Mesodermal cell (in vitro differentiated cells): ENCODE measurements at regions not wholly inside any gene's neighbourhood (a gene's known extent, or its start where the extent isn't known, plus 50 kb on each side); places are given as distances from the start of the nearest gene placed in this dataset.

Experiments
- H3K27ac ChIP-seq: 2 replicates; pipeline ENCODE4 v1.7.0; 2013; ENCODE audit warnings: mild to moderate bottlenecking, low read depth, low read length, moderate library complexity; ENCODE audit not compliant: severe bottlenecking
- H3K36me3 ChIP-seq: 2 replicates; pipeline ENCODE4 v1.7.1; 2013; ENCODE audit warnings: mild to moderate bottlenecking, low read length, moderate library complexity; ENCODE audit not compliant: control insufficient read depth, insufficient read depth
- H3K4me1 ChIP-seq: one replicate; pipeline ENCODE4 v1.7.1; 2013; ENCODE audit warnings: mild to moderate bottlenecking, low read length; ENCODE audit not compliant: insufficient read depth, control insufficient read depth, poor library complexity, severe bottlenecking
- H3K4me3 ChIP-seq: 2 replicates; pipeline ENCODE4 v1.7.0; 2013; ENCODE audit warnings: low read length, control low read depth, mild to moderate bottlenecking; ENCODE audit not compliant: insufficient read depth, poor library complexity, severe bottlenecking; ENCODE audit errors: extremely low read depth
- H3K9me3 ChIP-seq: 2 replicates; pipeline ENCODE4 v1.7.1; 2013; ENCODE audit warnings: mild to moderate bottlenecking, low read length, moderate library complexity; ENCODE audit not compliant: control insufficient read depth
- WGBS, 2 experiments: methylation state at CpG; one replicate each; pipeline ENCODE4 v1.1.5; 2013; ENCODE audit warnings: missing lambda C conversion rate in 2 of 2; ENCODE audit not compliant: insufficient coverage in 2 of 2; 5-methylcytosine and 5-hydroxymethylcytosine counted together

DNA sequence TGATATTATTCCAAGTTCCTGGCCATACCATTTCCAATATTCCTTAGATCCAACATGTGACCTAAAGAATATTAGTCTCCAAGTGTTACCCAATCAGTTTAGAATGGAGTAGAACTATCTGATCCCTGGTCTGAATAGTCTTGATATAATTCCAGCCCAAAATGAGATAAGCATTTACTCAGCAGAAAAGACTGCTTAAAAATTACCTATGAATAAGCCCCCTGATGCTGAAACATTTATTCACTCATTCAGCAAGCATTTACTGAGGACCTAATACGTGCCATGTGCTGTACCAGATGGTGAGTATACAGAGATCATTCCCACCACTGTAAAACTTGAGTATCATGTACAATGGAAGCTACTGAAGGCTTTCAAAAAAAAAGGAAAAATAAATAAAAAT is 157.0 kb downstream of the FAM114A2 start:
- Histone ChIP-seq H3K36me3 (no peaks in the 10 kb centered on the region), H3K27ac (no peak overlapping the region), H3K4me1 (peaks cover 15% of the 10 kb centered on the region), H3K9me3 (no peaks in the 10 kb centered on the region), H3K4me3 (no peak overlapping the region)
- WGBS, 2 experiments = 83% methylated on average over 1 of the region's 1 CpG; no CpG with 5 or more reads in 1 of the 2 experiments

DNA sequence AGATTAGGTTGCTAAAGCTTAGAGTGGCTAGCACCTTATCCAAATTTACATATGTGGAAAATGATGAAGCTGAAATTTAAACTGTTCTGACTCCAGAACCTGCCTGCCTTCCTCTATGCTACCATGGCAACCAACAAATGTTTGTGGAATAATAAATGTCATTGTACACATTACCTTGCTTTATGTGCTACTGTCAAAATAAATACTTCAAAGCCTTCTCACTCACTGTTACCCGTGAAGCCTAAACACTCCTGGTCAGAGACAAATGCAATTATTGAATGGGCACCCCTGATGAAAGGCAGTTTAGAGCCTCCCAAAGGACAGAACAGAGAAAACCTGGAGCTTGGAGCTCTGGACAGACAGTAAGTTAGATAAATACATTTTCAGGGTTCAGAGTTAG is 158.6 kb downstream of the FAM114A2 start:
- peaks cover 8% of the 10 kb centered on the region for H3K4me1 ChIP-seq
- H3K27ac ChIP-seq = no peak overlapping the region
- H3K4me3 ChIP-seq = no peak overlapping the region
- no peaks in the 10 kb centered on the region for H3K9me3 ChIP-seq
- 57 to 100% methylated on average over 1 of the region's 1 CpG for WGBS, 2 experiments
- no peaks in the 10 kb centered on the region for H3K36me3 ChIP-seq

- Histone ChIP-seq H3K36me3 (no peaks in the 10 kb centered on the region), H3K27ac (no peak overlapping the region), H3K4me3 (no peak overlapping the region), H3K9me3 (no peaks in the 10 kb centered on the region), H3K4me1 (peaks cover 8% of the 10 kb centered on the region)
Measured at GRCh38 chr5:153879596-153879995, 159.1 kb downstream of the FAM114A2 start.

DNA sequence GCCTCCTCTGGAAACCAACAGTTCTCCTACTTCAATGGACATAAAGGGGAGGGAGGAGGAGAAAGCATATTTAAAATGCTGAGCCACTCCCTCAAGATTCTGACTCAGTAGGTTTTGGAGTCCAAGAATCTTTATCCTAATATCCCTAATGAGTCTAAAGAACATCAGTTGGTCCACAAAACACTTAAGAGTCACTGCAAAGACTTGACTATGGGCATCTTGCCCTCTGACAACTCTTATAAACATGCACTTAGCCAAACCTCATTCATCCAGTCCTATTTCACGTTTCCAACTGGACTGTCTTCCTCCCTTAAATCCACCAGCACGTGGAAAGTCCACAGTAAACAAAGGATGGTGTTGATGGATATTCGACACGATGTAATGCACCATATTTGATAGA is 172.5 kb downstream of the FAM114A2 start:
- Histone ChIP-seq H3K4me3 (no peak overlapping the region), H3K9me3 (no peaks in the 10 kb centered on the region), H3K36me3 (no peaks in the 10 kb centered on the region), H3K27ac (no peak overlapping the region), H3K4me1 (no peaks in the 10 kb centered on the region)
- WGBS, 2 experiments = no CpG with 5 or more reads among the region's 4 CpGs

DNA sequence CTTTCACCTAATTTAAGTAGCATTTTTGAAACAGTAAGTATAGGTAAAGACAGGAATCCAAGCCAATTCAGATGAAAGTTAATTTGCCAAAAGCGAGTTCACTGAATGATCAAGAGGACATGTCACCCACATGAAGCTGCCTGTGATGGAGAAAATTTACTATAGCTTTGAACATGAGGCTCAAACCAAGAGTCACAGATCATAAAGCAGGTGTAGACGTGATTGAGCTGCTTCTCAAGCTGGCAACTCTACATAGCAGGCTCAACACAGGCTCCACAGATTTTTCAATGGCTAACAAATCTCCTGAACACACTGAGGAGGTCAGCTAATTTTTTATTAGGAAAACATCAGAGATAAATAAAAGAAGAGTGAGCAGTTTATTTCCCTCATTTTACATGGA is 173.7 kb downstream of the FAM114A2 start:
- Histone ChIP-seq H3K36me3 (no peaks in the 10 kb centered on the region), H3K4me3 (no peak overlapping the region), H3K9me3 (no peaks in the 10 kb centered on the region), H3K27ac (no peak overlapping the region), H3K4me1 (no peaks in the 10 kb centered on the region)
- 92% methylated on average over 1 of the region's 2 CpGs; no CpG with 5 or more reads in 1 of the 2 experiments for WGBS, 2 experiments

DNA sequence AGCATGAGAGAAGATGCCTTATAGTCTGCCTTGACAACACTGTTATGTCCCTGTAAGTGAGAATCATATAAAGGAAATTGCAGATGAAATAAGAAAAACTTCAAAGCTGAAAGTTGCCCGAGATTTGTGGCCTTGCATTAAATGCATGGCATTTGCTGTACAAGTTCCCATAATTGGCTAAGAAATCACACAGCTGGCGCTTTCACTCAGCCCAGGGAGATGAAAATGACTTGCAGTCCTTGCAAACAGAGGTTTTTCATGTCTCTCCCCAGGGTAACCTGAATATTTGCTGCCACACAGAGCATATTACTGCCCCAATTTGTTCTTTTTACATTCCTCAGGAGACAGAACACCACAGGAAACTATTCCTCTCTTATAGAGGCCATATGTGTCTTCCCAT is 174.8 kb downstream of the FAM114A2 start:
- WGBS, 2 experiments = 85 to 100% methylated on average over 2 of the region's 2 CpGs
- H3K36me3 ChIP-seq = no peaks in the 10 kb centered on the region
- no peak overlapping the region for H3K4me3 ChIP-seq
- no peaks in the 10 kb centered on the region for H3K9me3 ChIP-seq
- H3K4me1 ChIP-seq = no peaks in the 10 kb centered on the region
- no peak overlapping the region for H3K27ac ChIP-seq
